HCT116 (cell line): ENCODE measurements at regions not wholly inside any gene's neighbourhood (a gene's known extent, or its start where the extent isn't known, plus 50 kb on each side); places are given as distances from the start of the nearest gene placed in this dataset.

Experiments
- ATAC-seq: fragments of 200-7000 bp; cut with Tn5 transposase; 2 replicates; pipeline ENCODE4 v1.9.1; 2020; ENCODE audit warnings: mild to moderate bottlenecking, moderate library complexity
- BruUV-seq: library from RNA; stranded (reverse); fragments of 400-500 nt; replicated peaks from 2 replicates; lab custom pipeline; 2021; lab: Mats Ljungman, UMichigan
- CTCF ChIA-PET: fragments of 300-600 bp; sonication (Branson Sonifier 250); formaldehyde crosslinking; loops from one replicate; lab custom pipeline; 2021; ENCODE audit warnings: antibody characterized with exemption; lab: Charles Lee
- POLR2A ChIA-PET: fragments of 300-600, 350-600 bp; sonication (Branson Sonifier 250); formaldehyde crosslinking; loops from one replicate; lab custom pipeline; 2021; ENCODE audit warnings: antibody characterized with exemption; lab: Charles Lee
- RAD21 ChIA-PET, 2 experiments: fragments of 300-600 bp; sonication (Branson Sonifier 250); formaldehyde crosslinking; loops; one replicate each; lab custom pipeline; 2023; ENCODE audit warnings: low total read pairs in 2 of 2; ENCODE audit not compliant: uncharacterized antibody in 2 of 2, unreplicated experiment in 2 of 2, low non-redundant PET in 1 of 2; lab: Charles Lee
- DNase-seq: peaks from one replicate; pipeline ENCODE4 v3.0.0-alpha.2; 2010; ENCODE audit warnings: low read depth, low spot score
- H2AFZ ChIP-seq: fragments of 200-600 bp; shearing (Covaris generic), sonication (generic); 2 replicates; pipeline ENCODE4 v1.6.1; 2017; ENCODE audit warnings: low read depth, mixed run types, mixed read lengths, antibody characterized with exemption, low read length; ENCODE audit not compliant: poor library complexity, severe bottlenecking
- H3K27ac ChIP-seq: 2 replicates; pipeline ENCODE4 v1.5.1; 2012; ENCODE audit warnings: low read depth, low read length
- H3K27me3 ChIP-seq: fragments of 200-600 bp; sonication (generic); 2 replicates; pipeline ENCODE4 v1.6.1; 2016; ENCODE audit warnings: mixed run types, low read length, mixed read lengths; ENCODE audit not compliant: insufficient read depth
- H3K36me3 ChIP-seq, 2 experiments: fragments of 200-500 bp in 1 of 2; fragments of 200-600 bp in 1 of 2; sonication (Bioruptor generic) in 1 of 2; sonication (generic) in 1 of 2; 2 replicates each; pipeline versions ENCODE4 v1.5.1 to v1.6.1; 2014 to 2016; ENCODE audit warnings: low read length in 2 of 2, inconsistent platforms in 1 of 2, mixed read lengths in 1 of 2, mixed run types in 1 of 2; ENCODE audit not compliant: insufficient read depth in 2 of 2, control insufficient read depth in 1 of 2
- H3K4me1 ChIP-seq, 2 experiments: fragments of 200-600 bp in 1 of 2; sonication (generic) in 1 of 2; 2 replicates each; pipeline versions ENCODE4 v1.5.1 to v1.6.1; 2012 to 2017; ENCODE audit warnings: low read length in 2 of 2, inconsistent platforms in 1 of 2, mild to moderate bottlenecking in 1 of 2, mixed read lengths in 1 of 2, mixed run types in 1 of 2, moderate library complexity in 1 of 2; ENCODE audit not compliant: insufficient read depth in 2 of 2, control insufficient read depth in 1 of 2
- H3K4me2 ChIP-seq: fragments of 200-600 bp; sonication (generic); 2 replicates; pipeline ENCODE4 v1.6.1; 2017; ENCODE audit warnings: mixed run types, low read length, mixed read lengths
- H3K4me3 ChIP-seq, 2 experiments: fragments of 200-600 bp in 1 of 2; sonication (generic) in 1 of 2; replicated peaks in 1 of 2; 2 replicates each; pipeline ENCODE4 v1.5.1; 2011 to 2016; ENCODE audit warnings: low read length in 2 of 2, control low read depth in 1 of 2, low read depth in 1 of 2, mild to moderate bottlenecking in 1 of 2, mixed read lengths in 1 of 2, mixed run types in 1 of 2
- H3K79me2 ChIP-seq: fragments of 200-600 bp; sonication (generic); 2 replicates; pipeline ENCODE4 v1.6.1; 2017; ENCODE audit warnings: mild to moderate bottlenecking, mixed run types, low read length, moderate library complexity, mixed read lengths; ENCODE audit not compliant: insufficient read depth
- H3K9ac ChIP-seq: fragments of 200-600 bp; sonication (generic); 2 replicates; pipeline ENCODE4 v1.6.1; 2016; ENCODE audit warnings: low read length, mixed read lengths
- H3K9me2 ChIP-seq: fragments of 200-600 bp; sonication (generic), shearing (Covaris generic); 2 replicates; pipeline ENCODE4 v1.6.1; 2017; ENCODE audit warnings: mixed run types, mild to moderate bottlenecking, moderate library complexity; ENCODE audit not compliant: insufficient read depth
- H3K9me3 ChIP-seq, 2 experiments: fragments of 200-500 bp in 1 of 2; fragments of 200-600 bp in 1 of 2; sonication (Bioruptor generic) in 1 of 2; sonication (generic) in 1 of 2; 2 replicates each; pipeline ENCODE4 v1.6.1; 2014 to 2017; ENCODE audit warnings: low read length in 2 of 2, mixed read lengths in 2 of 2, inconsistent platforms in 1 of 2, low read depth in 1 of 2, mild to moderate bottlenecking in 1 of 2, mixed run types in 1 of 2, moderate library complexity in 1 of 2; ENCODE audit not compliant: control insufficient read depth in 1 of 2, insufficient read depth in 1 of 2
- H4K20me1 ChIP-seq: fragments of 200-600 bp; sonication (generic), shearing (Covaris generic); 2 replicates; pipeline ENCODE4 v1.6.1; 2017; ENCODE audit warnings: mixed run types, mild to moderate bottlenecking, moderate library complexity; ENCODE audit not compliant: insufficient read depth
- CBX3 ChIP-seq: IDR thresholded peaks from 2 replicates; pipeline ENCODE4 v1.6.1; 2012; ENCODE audit warnings: low read depth
- ELF1 ChIP-seq: IDR thresholded peaks from 2 replicates; pipeline ENCODE4 v1.6.1; 2012; ENCODE audit warnings: low read depth, borderline replicate concordance
- EZH2 ChIP-seq: fragments of 200-600 bp; sonication (generic); IDR thresholded peaks from 2 replicates; pipeline ENCODE4 v1.6.1; 2017; ENCODE audit warnings: antibody characterized with exemption, mixed run types
- EZH2phosphoT487 ChIP-seq: fragments of 200-600 bp; IDR thresholded peaks from 2 replicates; pipeline ENCODE4 v1.6.1; 2018; ENCODE audit warnings: antibody characterized with exemption, borderline replicate concordance
- FOSL1 ChIP-seq: IDR thresholded peaks from 2 replicates; pipeline ENCODE4 v1.6.1; 2012; ENCODE audit warnings: low read depth
- MAX ChIP-seq: IDR thresholded peaks from 2 replicates; pipeline ENCODE4 v1.6.1; 2012
- POLR2A ChIP-seq: IDR thresholded peaks from 2 replicates; pipeline ENCODE4 v1.7.0; 2011; ENCODE audit warnings: borderline replicate concordance; ENCODE audit not compliant: insufficient read depth, insufficient read length; ENCODE audit errors: extremely low read depth
- POLR2AphosphoS5 ChIP-seq: IDR thresholded peaks from 2 replicates; pipeline ENCODE4 v1.6.1; 2011; ENCODE audit warnings: mild to moderate bottlenecking, low read depth, low read length, moderate library complexity
- RAD21 ChIP-seq: IDR thresholded peaks from 2 replicates; pipeline ENCODE4 v1.6.1; 2012; ENCODE audit warnings: low read depth, mild to moderate bottlenecking
- SIN3A ChIP-seq: IDR thresholded peaks from 2 replicates; pipeline ENCODE4 v1.6.1; 2012; ENCODE audit warnings: low read depth
- SRF ChIP-seq: IDR thresholded peaks from 2 replicates; pipeline ENCODE4 v1.6.1; 2012; ENCODE audit warnings: low read depth
- ZBTB33 ChIP-seq: IDR thresholded peaks from 2 replicates; pipeline ENCODE4 v1.6.1; 2011; ENCODE audit warnings: mild to moderate bottlenecking, low read length, moderate library complexity; ENCODE audit not compliant: insufficient replicate concordance; ENCODE audit errors: extremely low read depth
- ZNF274 ChIP-seq: fragments of 200-500 bp; sonication (Bioruptor generic); IDR thresholded peaks from 2 replicates; pipeline ENCODE4 v1.6.1; 2014; ENCODE audit warnings: mild to moderate bottlenecking, low read depth, low read length, inconsistent platforms
- intact Hi-C: fragments of 100-400 bp; cut with micrococcal nuclease; formaldehyde crosslinking; loops from 2 replicates; pipeline ENCODE4 v1.10.0; 2022
- TF ChIP-seq, protein P1 (sequence below): IDR thresholded peaks from 2 replicates; pipeline ENCODE4 v1.6.1; 2012; ENCODE audit warnings: low read depth

DNA sequence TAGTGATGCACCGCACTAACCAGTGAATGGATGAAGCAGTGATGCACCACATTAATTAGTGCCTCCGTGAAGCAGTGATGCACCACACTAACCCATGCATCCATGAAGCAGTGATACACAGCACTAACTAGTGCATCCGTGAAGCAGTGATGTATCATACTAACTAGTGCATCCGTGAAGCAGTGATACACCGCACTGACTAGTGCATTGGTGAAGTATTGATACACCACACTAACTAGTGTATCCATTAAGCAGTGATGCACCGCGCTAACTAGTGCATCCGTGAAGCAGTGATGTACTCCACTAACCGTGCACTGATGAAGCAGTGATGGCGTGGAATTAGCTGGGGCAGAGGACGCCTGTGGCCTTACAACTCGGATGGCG, 80.6 kb upstream of the NKD1 start:
- H4K20me1 ChIP-seq: no peaks in the 10 kb centered on the region
- H3K4me3 ChIP-seq: peak overlapping the region in 1 of 2 experiments; percentile 48; a peak in 3 of 4 replicates
- no peaks in the 10 kb centered on the region for H3K36me3 ChIP-seq
- H3K27ac ChIP-seq: no peak overlapping the region
- BruUV-seq: no TSS peak
- peaks cover 10% of the 10 kb centered on the region; the same call in 1 of the 2 replicates for H3K27me3 ChIP-seq
- H2AFZ ChIP-seq: no peak overlapping the region
- POLR2A ChIA-PET: no interaction called here
- H3K9ac ChIP-seq: no peak overlapping the region
- no peaks in the 10 kb centered on the region for H3K9me2 ChIP-seq
- no peaks in the 10 kb centered on the region for H3K79me2 ChIP-seq
- no peaks in the 10 kb centered on the region for H3K9me3 ChIP-seq
- DNase-seq: no peak
- no peak for ATAC-seq
- intact Hi-C loops: no loop called here
- CTCF ChIA-PET: no interaction called here
- TF ChIP-seq POLR2A (no peak), EZH2 (no peak), ELF1 (no peak), CBX3 (no peak), EZH2phosphoT487 (no peak), ZNF274 (no peak), POLR2AphosphoS5 (no peak), SIN3A (no peak), SRF (no peak), ZBTB33 (no peak), MAX (no peak), RAD21 (no peak), FOSL1 (no peak)
- TF ChIP-seq, protein P1, sequence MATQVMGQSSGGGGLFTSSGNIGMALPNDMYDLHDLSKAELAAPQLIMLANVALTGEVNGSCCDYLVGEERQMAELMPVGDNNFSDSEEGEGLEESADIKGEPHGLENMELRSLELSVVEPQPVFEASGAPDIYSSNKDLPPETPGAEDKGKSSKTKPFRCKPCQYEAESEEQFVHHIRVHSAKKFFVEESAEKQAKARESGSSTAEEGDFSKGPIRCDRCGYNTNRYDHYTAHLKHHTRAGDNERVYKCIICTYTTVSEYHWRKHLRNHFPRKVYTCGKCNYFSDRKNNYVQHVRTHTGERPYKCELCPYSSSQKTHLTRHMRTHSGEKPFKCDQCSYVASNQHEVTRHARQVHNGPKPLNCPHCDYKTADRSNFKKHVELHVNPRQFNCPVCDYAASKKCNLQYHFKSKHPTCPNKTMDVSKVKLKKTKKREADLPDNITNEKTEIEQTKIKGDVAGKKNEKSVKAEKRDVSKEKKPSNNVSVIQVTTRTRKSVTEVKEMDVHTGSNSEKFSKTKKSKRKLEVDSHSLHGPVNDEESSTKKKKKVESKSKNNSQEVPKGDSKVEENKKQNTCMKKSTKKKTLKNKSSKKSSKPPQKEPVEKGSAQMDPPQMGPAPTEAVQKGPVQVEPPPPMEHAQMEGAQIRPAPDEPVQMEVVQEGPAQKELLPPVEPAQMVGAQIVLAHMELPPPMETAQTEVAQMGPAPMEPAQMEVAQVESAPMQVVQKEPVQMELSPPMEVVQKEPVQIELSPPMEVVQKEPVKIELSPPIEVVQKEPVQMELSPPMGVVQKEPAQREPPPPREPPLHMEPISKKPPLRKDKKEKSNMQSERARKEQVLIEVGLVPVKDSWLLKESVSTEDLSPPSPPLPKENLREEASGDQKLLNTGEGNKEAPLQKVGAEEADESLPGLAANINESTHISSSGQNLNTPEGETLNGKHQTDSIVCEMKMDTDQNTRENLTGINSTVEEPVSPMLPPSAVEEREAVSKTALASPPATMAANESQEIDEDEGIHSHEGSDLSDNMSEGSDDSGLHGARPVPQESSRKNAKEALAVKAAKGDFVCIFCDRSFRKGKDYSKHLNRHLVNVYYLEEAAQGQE: no peak
- TF ChIP-seq, all 23 proteins: peak for 0
- RAD21 ChIA-PET: no interaction called here
- peaks cover 14 to 16% of the 10 kb centered on the region in 2 experiments; a peak in 3 of 4 replicates for H3K4me1 ChIP-seq
- H3K4me2 ChIP-seq: peak overlapping the region; percentile 75
